Activated CD4-positive, alpha-beta T cell treated with anti-CD3 and anti-CD28 coated beads, Interleukin-2, amount 10 ng/mL, durations not matched to agents 24 days and 14 days (primary cell): ENCODE measurements at regions not wholly inside any gene's neighbourhood (a gene's known extent, or its start where the extent isn't known, plus 50 kb on each side); places are given as distances from the start of the nearest gene placed in this dataset.
A peak's percentile ranks its signal among the peaks of the same experiment; 100 is the strongest.
"Not testable (repeated sequence)": the region's sequence is repeated elsewhere in the genome, so short reads cannot be mapped to it uniquely, and the experiment has no call there.

Source experiments
- DNase-seq: peaks from one replicate; pipeline ENCODE4 v3.0.0; 2022
- H3K27ac Mint-ChIP-seq: one replicate; pipeline ENCODE4 v1.8.0; 2022; ENCODE audit warnings: mild to moderate bottlenecking, mixed read lengths
- H3K27me3 Mint-ChIP-seq: one replicate; pipeline ENCODE4 v1.8.0; 2022; ENCODE audit warnings: mixed read lengths
- H3K36me3 Mint-ChIP-seq: one replicate; pipeline ENCODE4 v1.8.0; 2022; ENCODE audit warnings: low read depth, mild to moderate bottlenecking, mixed read lengths
- H3K4me1 Mint-ChIP-seq: one replicate; pipeline ENCODE4 v1.8.0; 2021; ENCODE audit warnings: mixed read lengths
- H3K4me3 Mint-ChIP-seq: one replicate; pipeline ENCODE4 v1.8.0; 2022; ENCODE audit warnings: mild to moderate bottlenecking, moderate library complexity, mixed read lengths
- H3K9me3 Mint-ChIP-seq: one replicate; pipeline ENCODE4 v1.8.0; 2021; ENCODE audit warnings: mixed read lengths
- intact Hi-C: fragments of 100-400 bp; cut with micrococcal nuclease; formaldehyde crosslinking; loops from one replicate; pipeline ENCODE4 v1.15.1; 2023

- Mint-ChIP-seq H3K4me1 (peaks cover 16% of the 10 kb centered on the region), H3K27me3 (peaks cover 20% of the 10 kb centered on the region)
- H3K9me3 Mint-ChIP-seq, H3K36me3 Mint-ChIP-seq, H3K4me3 Mint-ChIP-seq, intact Hi-C loops, H3K27ac Mint-ChIP-seq: not testable (repeated sequence)
- peak; percentile 69 for DNase-seq
These were observed 708.3 kb downstream of the TMEM121 start for GRCh38 chr14:106234525-106235254.

- H3K4me1 Mint-ChIP-seq = peaks cover 12% of the 10 kb centered on the region
- H3K36me3 Mint-ChIP-seq = no peaks in the 10 kb centered on the region
- H3K27me3 Mint-ChIP-seq = peaks cover 26% of the 10 kb centered on the region
- H3K27ac Mint-ChIP-seq = no peak overlapping the region
- no peak for DNase-seq
- intact Hi-C loops = no loop called here
- H3K4me3 Mint-ChIP-seq = no peak overlapping the region
- H3K9me3 Mint-ChIP-seq = no peaks in the 10 kb centered on the region
These were observed 709.2 kb downstream of the TMEM121 start for GRCh38 chr14:106235356-106236159.

- no peak for DNase-seq
These were observed 722.2 kb downstream of the TMEM121 start for GRCh38 chr14:106248321-106249192.

GRCh38 chr14:106253995-106254394 is 727.6 kb downstream of the TMEM121 start:
- DNase-seq, H3K27ac Mint-ChIP-seq, H3K36me3 Mint-ChIP-seq, H3K4me3 Mint-ChIP-seq, H3K9me3 Mint-ChIP-seq, intact Hi-C loops, H3K4me1 Mint-ChIP-seq: not testable (repeated sequence)
- H3K27me3 Mint-ChIP-seq = peaks cover 29% of the 10 kb centered on the region

More at GRCh38 chr14:106248321-106249192, 722.2 kb downstream of the TMEM121 start:
- Mint-ChIP-seq H3K36me3 (no peaks in the 10 kb centered on the region), H3K4me1 (peaks cover 4% of the 10 kb centered on the region), H3K4me3 (no peak overlapping the region), H3K27me3 (peaks cover 43% of the 10 kb centered on the region), H3K27ac (no peak overlapping the region), H3K9me3 (no peaks in the 10 kb centered on the region)
- intact Hi-C loops = no loop called here

GRCh38 chr14:106257569-106257994 is 731.2 kb downstream of the TMEM121 start:
- H3K36me3 Mint-ChIP-seq, H3K9me3 Mint-ChIP-seq, H3K4me3 Mint-ChIP-seq, H3K27ac Mint-ChIP-seq, H3K4me1 Mint-ChIP-seq, intact Hi-C loops: not testable (repeated sequence)
- peaks cover 37% of the 10 kb centered on the region for H3K27me3 Mint-ChIP-seq
- DNase-seq = peak; percentile 93

GRCh38 chr14:106268013-106268727 is 741.8 kb downstream of the TMEM121 start:
- no peaks in the 10 kb centered on the region for H3K36me3 Mint-ChIP-seq
- intact Hi-C loops = no loop called here
- peak; percentile 92 for DNase-seq
- peaks cover 59% of the 10 kb centered on the region for H3K27me3 Mint-ChIP-seq
- no peak overlapping the region for H3K27ac Mint-ChIP-seq
- no peaks in the 10 kb centered on the region for H3K9me3 Mint-ChIP-seq
- peaks cover 6% of the 10 kb centered on the region for H3K4me1 Mint-ChIP-seq
- H3K4me3 Mint-ChIP-seq = no peak overlapping the region

GRCh38 chr14:106269029-106269428 is 742.6 kb downstream of the TMEM121 start:
- intact Hi-C loops = no loop called here
- H3K36me3 Mint-ChIP-seq = no peaks in the 10 kb centered on the region
- H3K27me3 Mint-ChIP-seq = peaks cover 57% of the 10 kb centered on the region
- H3K4me1 Mint-ChIP-seq = peaks cover 6% of the 10 kb centered on the region
- no peak for DNase-seq
- no peak overlapping the region for H3K27ac Mint-ChIP-seq
- no peaks in the 10 kb centered on the region for H3K9me3 Mint-ChIP-seq
- no peak overlapping the region for H3K4me3 Mint-ChIP-seq

GRCh38 chr14:106269451-106270204 is 743.2 kb downstream of the TMEM121 start:
- H3K9me3 Mint-ChIP-seq = no peaks in the 10 kb centered on the region
- DNase-seq = no peak
- peaks cover 6% of the 10 kb centered on the region for H3K4me1 Mint-ChIP-seq
- no peak overlapping the region for H3K27ac Mint-ChIP-seq
- intact Hi-C loops = loop anchor here (1.0 kb wide), 1 partner anchor 8 kb away; no protein-coding TSS in a partner anchor
- no peak overlapping the region for H3K4me3 Mint-ChIP-seq
- no peaks in the 10 kb centered on the region for H3K36me3 Mint-ChIP-seq
- peaks cover 57% of the 10 kb centered on the region for H3K27me3 Mint-ChIP-seq

- H3K27me3 Mint-ChIP-seq = peaks cover 49% of the 10 kb centered on the region
- H3K4me1 Mint-ChIP-seq, DNase-seq, H3K27ac Mint-ChIP-seq, H3K9me3 Mint-ChIP-seq, H3K4me3 Mint-ChIP-seq, H3K36me3 Mint-ChIP-seq: not testable (repeated sequence)
- intact Hi-C loops = loop anchor here (1.0 kb wide), 1 partner anchor 9 kb away; no protein-coding TSS in a partner anchor
These were observed 744.2 kb downstream of the TMEM121 start for GRCh38 chr14:106270476-106271121.

- H3K9me3 Mint-ChIP-seq = no peaks in the 10 kb centered on the region
- H3K4me1 Mint-ChIP-seq = peaks cover 10% of the 10 kb centered on the region
- peaks cover 38% of the 10 kb centered on the region for H3K27me3 Mint-ChIP-seq
- intact Hi-C loops = no loop called here
- no peak overlapping the region for H3K27ac Mint-ChIP-seq
- DNase-seq = peak; percentile 73
- H3K36me3 Mint-ChIP-seq = no peaks in the 10 kb centered on the region
- H3K4me3 Mint-ChIP-seq = no peak overlapping the region
These were observed 750.2 kb downstream of the TMEM121 start for GRCh38 chr14:106276326-106277267.

GRCh38 chr14:106277503-106277902 is 751.1 kb downstream of the TMEM121 start:
- Mint-ChIP-seq H3K4me3 (no peak overlapping the region), H3K27me3 (peaks cover 34% of the 10 kb centered on the region), H3K27ac (no peak overlapping the region), H3K9me3 (no peaks in the 10 kb centered on the region), H3K36me3 (no peaks in the 10 kb centered on the region), H3K4me1 (peaks cover 10% of the 10 kb centered on the region)
- intact Hi-C loops = no loop called here
- peak; percentile 78 for DNase-seq
